ENCODE measurements at regions not wholly inside any gene's neighbourhood (a gene's known extent, or its start where the extent isn't known, plus 50 kb on each side); places are given as distances from the start of the nearest gene placed in this dataset.

DNA sequence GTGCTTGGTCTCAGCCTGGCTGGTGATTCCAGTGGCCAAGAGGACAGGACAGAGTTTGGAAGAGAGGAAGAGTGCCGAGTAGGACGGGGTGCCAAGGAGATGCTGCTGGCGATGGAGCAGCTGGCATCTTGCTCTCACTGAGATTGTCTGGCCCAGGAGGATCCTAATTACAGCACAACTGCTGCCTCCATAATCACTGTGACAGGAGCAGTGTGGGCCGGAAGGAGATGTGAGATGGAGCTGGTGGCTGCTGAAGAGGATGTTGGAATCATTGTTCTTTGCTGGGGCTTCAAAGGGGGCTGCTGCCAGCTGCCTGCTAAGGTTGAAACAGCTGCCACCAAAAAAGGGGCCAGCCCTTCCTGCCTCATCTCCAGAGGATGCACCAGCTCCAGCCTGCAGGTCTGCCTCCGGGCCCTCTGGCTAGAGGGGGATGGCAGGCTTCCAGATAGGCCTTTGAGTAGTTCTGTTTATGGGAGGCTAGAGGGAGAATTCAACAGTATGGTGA, 214.4 kb downstream of the RNF144B start:
- TF ChIP-seq CTCF (IDR thresholded peaks at IDR 0.05; ENCODE audit: low read depth, low read length, poor library complexity, severe bottlenecking) (no peak), EZH2phosphoT487 (IDR thresholded peaks at IDR 0.05; ENCODE audit: borderline replicate concordance, low read length) (no peak)
